ENCODE measurements at regions not wholly inside any gene's neighbourhood (a gene's known extent, or its start where the extent isn't known, plus 50 kb on each side); places are given as distances from the start of the nearest gene placed in this dataset.

GRCh38 chr4:35739308-35739707, 505.0 kb downstream of the ARAP2 start:
- no peak for TF ChIP-seq EZH2 (IDR thresholded peaks at IDR 0.05; ENCODE audit: borderline replicate concordance, low read depth, low read length, poor library complexity, severe bottlenecking)
- TF ChIP-seq, protein P1, sequence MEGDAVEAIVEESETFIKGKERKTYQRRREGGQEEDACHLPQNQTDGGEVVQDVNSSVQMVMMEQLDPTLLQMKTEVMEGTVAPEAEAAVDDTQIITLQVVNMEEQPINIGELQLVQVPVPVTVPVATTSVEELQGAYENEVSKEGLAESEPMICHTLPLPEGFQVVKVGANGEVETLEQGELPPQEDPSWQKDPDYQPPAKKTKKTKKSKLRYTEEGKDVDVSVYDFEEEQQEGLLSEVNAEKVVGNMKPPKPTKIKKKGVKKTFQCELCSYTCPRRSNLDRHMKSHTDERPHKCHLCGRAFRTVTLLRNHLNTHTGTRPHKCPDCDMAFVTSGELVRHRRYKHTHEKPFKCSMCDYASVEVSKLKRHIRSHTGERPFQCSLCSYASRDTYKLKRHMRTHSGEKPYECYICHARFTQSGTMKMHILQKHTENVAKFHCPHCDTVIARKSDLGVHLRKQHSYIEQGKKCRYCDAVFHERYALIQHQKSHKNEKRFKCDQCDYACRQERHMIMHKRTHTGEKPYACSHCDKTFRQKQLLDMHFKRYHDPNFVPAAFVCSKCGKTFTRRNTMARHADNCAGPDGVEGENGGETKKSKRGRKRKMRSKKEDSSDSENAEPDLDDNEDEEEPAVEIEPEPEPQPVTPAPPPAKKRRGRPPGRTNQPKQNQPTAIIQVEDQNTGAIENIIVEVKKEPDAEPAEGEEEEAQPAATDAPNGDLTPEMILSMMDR (conservative IDR thresholded peaks at IDR 0.05; ENCODE audit: low read depth, low read length): no peak
- Histone ChIP-seq H3K36me3 (ENCODE audit: insufficient read depth, low read length, poor library complexity, severe bottlenecking) (no peaks in the 10 kb centered on the region), H3K4me3 (ENCODE audit: low read depth, low read length, poor library complexity, severe bottlenecking) (no peak overlapping the region), H3K27me3 (replicated peaks; ENCODE audit: insufficient read depth, low read depth, low read length, poor library complexity) (no peaks in the 10 kb centered on the region), H3K4me1 (ENCODE audit: insufficient read depth, low read length, poor library complexity, severe bottlenecking) (no peaks in the 10 kb centered on the region), H3K9me3 (ENCODE audit: low read depth, low read length, poor library complexity, severe bottlenecking) (peaks cover 16% of the 10 kb centered on the region), H3K27ac (ENCODE audit: low read depth, low read length, poor library complexity, severe bottlenecking) (no peak overlapping the region)
- DNase-seq (ENCODE audit: low spot score): no peak
- intact Hi-C loops (cut with micrococcal nuclease; ENCODE audit: unreplicated experiment): no loop called here
- POLR2A ChIA-PET (ENCODE audit: low non-redundant PET): no interaction called here
- no TSS peak for BruUV-seq (replicated peaks)
- CTCF ChIA-PET: no interaction called here

DNA sequence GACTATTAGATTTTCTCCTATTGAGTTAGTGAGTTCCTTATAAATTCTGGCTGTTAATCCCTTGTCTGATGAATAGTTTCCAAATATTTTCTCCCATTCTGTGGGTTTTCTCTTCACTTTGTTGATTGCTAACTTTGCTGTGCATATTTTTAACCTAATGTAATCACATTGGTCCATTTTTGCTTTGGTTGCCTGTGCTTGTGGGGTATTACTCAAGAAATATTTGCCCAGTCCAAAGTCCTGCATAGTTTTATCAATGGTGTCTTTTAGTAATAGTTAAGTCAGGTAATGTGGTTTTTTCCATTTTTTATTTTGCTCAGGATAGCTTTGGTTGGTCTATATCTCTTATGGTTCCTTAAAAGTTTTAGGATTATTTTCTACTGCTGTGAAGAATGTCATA, 490.3 kb downstream of the ARAP2 start:
- ChIA-PET POLR2A (ENCODE audit: low non-redundant PET) (no interaction called here), CTCF (no interaction called here)
- Histone ChIP-seq H3K36me3 (ENCODE audit: insufficient read depth, low read length, poor library complexity, severe bottlenecking) (no peaks in the 10 kb centered on the region), H3K9me3 (ENCODE audit: low read depth, low read length, poor library complexity, severe bottlenecking) (peaks cover 11% of the 10 kb centered on the region), H3K27ac (ENCODE audit: low read depth, low read length, poor library complexity, severe bottlenecking) (no peak overlapping the region), H3K4me1 (ENCODE audit: insufficient read depth, low read length, poor library complexity, severe bottlenecking) (no peaks in the 10 kb centered on the region), H3K4me3 (ENCODE audit: low read depth, low read length, poor library complexity, severe bottlenecking) (no peak overlapping the region), H3K27me3 (replicated peaks; ENCODE audit: insufficient read depth, low read depth, low read length, poor library complexity) (no peaks in the 10 kb centered on the region)
- no TSS peak for BruUV-seq (replicated peaks)
- intact Hi-C loops (cut with micrococcal nuclease; ENCODE audit: unreplicated experiment): no loop called here
- no peak for TF ChIP-seq EZH2 (IDR thresholded peaks at IDR 0.05; ENCODE audit: borderline replicate concordance, low read depth, low read length, poor library complexity, severe bottlenecking)
- TF ChIP-seq, protein P1 (conservative IDR thresholded peaks at IDR 0.05; ENCODE audit: low read depth, low read length): no peak
- DNase-seq (ENCODE audit: low spot score): no peak

GRCh38 chr4:35757836-35758235, 486.5 kb downstream of the ARAP2 start:
- Histone ChIP-seq H3K27ac (ENCODE audit: low read depth, low read length, poor library complexity, severe bottlenecking) (no peak overlapping the region), H3K4me3 (ENCODE audit: low read depth, low read length, poor library complexity, severe bottlenecking) (no peak overlapping the region), H3K27me3 (replicated peaks; ENCODE audit: insufficient read depth, low read depth, low read length, poor library complexity) (no peaks in the 10 kb centered on the region), H3K36me3 (ENCODE audit: insufficient read depth, low read length, poor library complexity, severe bottlenecking) (no peaks in the 10 kb centered on the region), H3K9me3 (ENCODE audit: low read depth, low read length, poor library complexity, severe bottlenecking) (peaks cover 17% of the 10 kb centered on the region), H3K4me1 (ENCODE audit: insufficient read depth, low read length, poor library complexity, severe bottlenecking) (no peaks in the 10 kb centered on the region)
- no peak for DNase-seq (ENCODE audit: low spot score)
- intact Hi-C loops (cut with micrococcal nuclease; ENCODE audit: unreplicated experiment): no loop called here
- TF ChIP-seq, protein P1 (conservative IDR thresholded peaks at IDR 0.05; ENCODE audit: low read depth, low read length): no peak
- TF ChIP-seq EZH2 (IDR thresholded peaks at IDR 0.05; ENCODE audit: borderline replicate concordance, low read depth, low read length, poor library complexity, severe bottlenecking): no peak
- no TSS peak for BruUV-seq (replicated peaks)
- CTCF ChIA-PET: no interaction called here
- POLR2A ChIA-PET (ENCODE audit: low non-redundant PET): no interaction called here
